ENCODE measurements at regions not wholly inside any gene's neighbourhood (a gene's known extent, or its start where the extent isn't known, plus 50 kb on each side); places are given as distances from the start of the nearest gene placed in this dataset.

DNA sequence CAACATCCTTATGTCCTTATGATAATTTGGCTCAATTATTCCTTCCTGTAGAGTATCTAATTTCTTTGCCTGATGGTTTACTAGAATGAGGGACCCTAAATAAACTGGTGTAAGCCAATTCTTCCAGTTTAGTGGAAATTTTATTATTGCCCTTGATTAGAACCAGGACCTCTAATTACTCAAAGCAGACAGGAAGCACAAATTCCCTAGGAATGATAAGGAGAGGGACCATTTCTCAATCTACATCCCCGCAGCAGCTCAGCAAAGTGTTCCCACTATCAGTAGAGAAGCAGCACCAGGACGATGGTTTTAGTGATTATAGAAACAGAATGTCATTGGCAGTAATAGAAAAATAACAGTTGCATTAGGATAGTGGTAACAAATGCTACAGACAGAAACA lies 97.1 kb downstream of the PLPPR4 start:
- no peaks in the 10 kb centered on the region for H3K36me3 Mint-ChIP-seq (ENCODE audit: low read depth, unreplicated experiment)
- peaks cover 2% of the 10 kb centered on the region for H3K27me3 Mint-ChIP-seq (ENCODE audit: unreplicated experiment)
- TF ChIP-seq, protein P1, sequence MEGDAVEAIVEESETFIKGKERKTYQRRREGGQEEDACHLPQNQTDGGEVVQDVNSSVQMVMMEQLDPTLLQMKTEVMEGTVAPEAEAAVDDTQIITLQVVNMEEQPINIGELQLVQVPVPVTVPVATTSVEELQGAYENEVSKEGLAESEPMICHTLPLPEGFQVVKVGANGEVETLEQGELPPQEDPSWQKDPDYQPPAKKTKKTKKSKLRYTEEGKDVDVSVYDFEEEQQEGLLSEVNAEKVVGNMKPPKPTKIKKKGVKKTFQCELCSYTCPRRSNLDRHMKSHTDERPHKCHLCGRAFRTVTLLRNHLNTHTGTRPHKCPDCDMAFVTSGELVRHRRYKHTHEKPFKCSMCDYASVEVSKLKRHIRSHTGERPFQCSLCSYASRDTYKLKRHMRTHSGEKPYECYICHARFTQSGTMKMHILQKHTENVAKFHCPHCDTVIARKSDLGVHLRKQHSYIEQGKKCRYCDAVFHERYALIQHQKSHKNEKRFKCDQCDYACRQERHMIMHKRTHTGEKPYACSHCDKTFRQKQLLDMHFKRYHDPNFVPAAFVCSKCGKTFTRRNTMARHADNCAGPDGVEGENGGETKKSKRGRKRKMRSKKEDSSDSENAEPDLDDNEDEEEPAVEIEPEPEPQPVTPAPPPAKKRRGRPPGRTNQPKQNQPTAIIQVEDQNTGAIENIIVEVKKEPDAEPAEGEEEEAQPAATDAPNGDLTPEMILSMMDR (IDR thresholded peaks at IDR 0.05; ENCODE audit: unreplicated experiment), result no peak
- no peaks in the 10 kb centered on the region for H3K4me1 Mint-ChIP-seq (ENCODE audit: unreplicated experiment)
- no peak overlapping the region for H3K27ac Mint-ChIP-seq (ENCODE audit: unreplicated experiment)
- no peaks in the 10 kb centered on the region for H3K9me3 Mint-ChIP-seq (ENCODE audit: unreplicated experiment)
- no peak for DNase-seq (ENCODE audit: low spot score)
- H3K4me3 Mint-ChIP-seq (ENCODE audit: unreplicated experiment), result no peak overlapping the region

DNA sequence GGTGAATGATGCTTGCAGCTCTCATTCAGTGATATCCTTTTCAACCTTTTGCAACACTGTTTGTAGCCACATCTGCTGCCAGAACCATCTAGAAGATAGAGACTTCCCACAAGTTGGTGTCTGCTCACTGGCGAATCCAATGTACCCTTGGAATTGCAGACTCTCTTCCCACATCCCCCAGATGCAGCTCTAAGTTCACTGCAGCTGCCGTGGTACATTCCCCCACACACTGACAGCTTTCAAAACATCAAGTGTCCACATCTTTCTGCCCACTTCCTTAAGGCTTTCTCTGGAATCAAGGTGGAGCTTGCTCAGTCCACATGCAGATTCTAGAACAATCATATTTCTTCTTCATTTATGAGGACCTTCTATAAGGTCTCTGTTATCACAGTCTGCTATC lies 99.2 kb downstream of the PLPPR4 start:
- H3K36me3 Mint-ChIP-seq (ENCODE audit: low read depth, unreplicated experiment), result no peaks in the 10 kb centered on the region
- peaks cover 2% of the 10 kb centered on the region for H3K27me3 Mint-ChIP-seq (ENCODE audit: unreplicated experiment)
- H3K27ac Mint-ChIP-seq (ENCODE audit: unreplicated experiment), result no peak overlapping the region
- no peaks in the 10 kb centered on the region for H3K9me3 Mint-ChIP-seq (ENCODE audit: unreplicated experiment)
- DNase-seq (ENCODE audit: low spot score), result no peak
- no peak overlapping the region for H3K4me3 Mint-ChIP-seq (ENCODE audit: unreplicated experiment)
- no peaks in the 10 kb centered on the region for H3K4me1 Mint-ChIP-seq (ENCODE audit: unreplicated experiment)
- TF ChIP-seq, protein P1 (IDR thresholded peaks at IDR 0.05; ENCODE audit: unreplicated experiment), result no peak

DNA sequence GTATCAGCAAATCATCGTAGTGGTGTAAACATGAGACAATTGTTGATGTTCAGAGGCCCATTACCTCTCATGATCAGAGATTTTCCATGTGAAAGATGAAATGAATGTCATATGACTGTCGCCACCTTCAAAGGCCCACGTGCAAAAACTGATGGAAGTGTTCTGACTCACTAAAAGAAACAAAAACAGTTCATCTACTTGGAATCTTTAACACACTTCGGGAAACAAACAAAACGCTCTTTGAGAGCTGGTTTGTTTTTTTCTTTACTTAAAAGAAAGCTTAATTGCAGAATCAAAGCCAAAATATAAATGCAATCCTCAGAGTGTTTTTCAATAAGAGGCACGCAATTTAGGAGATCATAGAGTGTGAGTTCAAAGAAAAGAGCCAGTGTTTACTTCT lies 100.8 kb downstream of the PLPPR4 start:
- no peak overlapping the region for H3K27ac Mint-ChIP-seq (ENCODE audit: unreplicated experiment)
- no peak for DNase-seq (ENCODE audit: low spot score)
- no peaks in the 10 kb centered on the region for H3K36me3 Mint-ChIP-seq (ENCODE audit: low read depth, unreplicated experiment)
- TF ChIP-seq, protein P1 (IDR thresholded peaks at IDR 0.05; ENCODE audit: unreplicated experiment), result no peak
- no peaks in the 10 kb centered on the region for H3K9me3 Mint-ChIP-seq (ENCODE audit: unreplicated experiment)
- no peaks in the 10 kb centered on the region for H3K4me1 Mint-ChIP-seq (ENCODE audit: unreplicated experiment)
- H3K4me3 Mint-ChIP-seq (ENCODE audit: unreplicated experiment), result no peak overlapping the region
- H3K27me3 Mint-ChIP-seq (ENCODE audit: unreplicated experiment), result no peaks in the 10 kb centered on the region

DNA sequence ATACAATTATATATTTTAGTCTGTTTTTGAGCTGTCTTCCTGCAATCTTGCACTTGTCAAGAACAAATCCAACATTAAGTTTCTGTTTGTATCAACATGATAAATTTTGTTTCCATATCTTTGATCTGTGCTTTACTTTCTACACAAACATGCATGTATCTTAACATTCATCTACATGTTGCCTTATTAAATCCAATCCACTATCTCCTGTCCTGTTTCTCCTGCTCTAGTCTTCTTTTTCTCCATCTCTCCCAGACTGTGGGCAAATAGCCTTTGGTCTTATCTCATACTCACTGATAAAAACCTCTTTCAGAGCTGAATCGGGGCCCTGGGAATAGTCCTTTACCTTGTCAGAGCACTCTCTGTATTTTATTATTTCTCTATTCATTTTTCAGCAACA lies 101.3 kb downstream of the PLPPR4 start:
- Mint-ChIP-seq H3K4me3 (ENCODE audit: unreplicated experiment) (no peak overlapping the region), H3K27ac (ENCODE audit: unreplicated experiment) (no peak overlapping the region), H3K4me1 (ENCODE audit: unreplicated experiment) (no peaks in the 10 kb centered on the region), H3K9me3 (ENCODE audit: unreplicated experiment) (no peaks in the 10 kb centered on the region), H3K36me3 (ENCODE audit: low read depth, unreplicated experiment) (no peaks in the 10 kb centered on the region), H3K27me3 (ENCODE audit: unreplicated experiment) (no peaks in the 10 kb centered on the region)
- TF ChIP-seq, protein P1 (IDR thresholded peaks at IDR 0.05; ENCODE audit: unreplicated experiment), result no peak
- DNase-seq (ENCODE audit: low spot score), result no peak

DNA sequence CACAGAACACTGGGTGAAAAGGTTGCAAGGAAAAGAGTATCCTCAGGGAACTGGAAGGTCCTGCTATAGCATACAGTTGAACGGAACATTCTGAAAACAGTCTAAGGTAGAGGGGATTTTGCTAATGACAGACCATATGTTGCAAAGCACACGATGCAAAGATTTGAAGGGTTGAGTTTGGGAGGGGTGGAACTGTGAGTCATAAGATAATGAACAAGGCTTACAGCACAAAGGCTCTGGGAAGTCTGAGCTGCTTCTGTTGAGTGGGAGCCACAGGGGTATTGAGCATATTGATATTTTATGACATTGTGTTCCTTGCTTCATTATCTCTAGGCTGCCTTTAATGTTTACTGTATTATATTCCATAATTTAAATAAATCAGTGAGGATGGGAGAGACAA lies 104.9 kb downstream of the PLPPR4 start:
- no peak overlapping the region for H3K27ac Mint-ChIP-seq (ENCODE audit: unreplicated experiment)
- no peaks in the 10 kb centered on the region for H3K9me3 Mint-ChIP-seq (ENCODE audit: unreplicated experiment)
- H3K27me3 Mint-ChIP-seq (ENCODE audit: unreplicated experiment), result no peaks in the 10 kb centered on the region
- no peak overlapping the region for H3K4me3 Mint-ChIP-seq (ENCODE audit: unreplicated experiment)
- DNase-seq (ENCODE audit: low spot score), result no peak
- TF ChIP-seq, protein P1 (IDR thresholded peaks at IDR 0.05; ENCODE audit: unreplicated experiment), result no peak
- H3K36me3 Mint-ChIP-seq (ENCODE audit: low read depth, unreplicated experiment), result no peaks in the 10 kb centered on the region
- H3K4me1 Mint-ChIP-seq (ENCODE audit: unreplicated experiment), result no peaks in the 10 kb centered on the region
